GM19438 (cell line): ENCODE measurements at regions not wholly inside any gene's neighbourhood (a gene's known extent, or its start where the extent isn't known, plus 50 kb on each side); places are given as distances from the start of the nearest gene placed in this dataset.
A peak's percentile ranks its signal among the peaks of the same experiment; 100 is the strongest.
"Not testable (repeated sequence)": the region's sequence is repeated elsewhere in the genome, so short reads cannot be mapped to it uniquely, and the experiment has no call there.

Experiments
- ATAC-seq: cut with Tn5 transposase; IDR thresholded peaks from one replicate; pipeline ENCODE4 v1.9.1; 2021; ENCODE audit warnings: low read depth; ENCODE audit not compliant: unreplicated experiment

GRCh38 chr2:47728551-47728950 lies 54.4 kb upstream of the MSH6 start:
- no peak for ATAC-seq

DNA sequence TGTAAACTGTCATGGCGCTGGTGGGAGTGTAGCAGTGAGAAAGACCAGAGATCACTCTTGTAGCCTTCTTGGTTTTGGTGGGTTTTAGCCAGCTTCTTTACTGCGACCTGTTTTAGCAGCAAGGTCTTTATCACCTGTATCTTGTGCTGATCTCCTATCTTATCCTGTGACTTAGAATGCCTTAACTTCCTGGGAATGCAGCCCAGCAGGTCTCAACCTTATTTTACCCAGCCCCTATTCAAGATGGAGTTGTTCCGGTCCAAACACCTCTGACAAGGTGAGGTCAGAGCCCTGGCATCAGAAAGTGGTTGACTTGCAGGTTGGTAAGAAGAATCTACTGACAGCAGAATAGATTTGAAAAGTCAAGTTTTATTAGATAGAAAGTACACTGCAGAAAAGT lies 55.0 kb upstream of the MSH6 start:
- ATAC-seq = no peak

GRCh38 chr2:47726978-47727377 lies 56.0 kb upstream of the MSH6 start:
- not testable (repeated sequence) for ATAC-seq

DNA sequence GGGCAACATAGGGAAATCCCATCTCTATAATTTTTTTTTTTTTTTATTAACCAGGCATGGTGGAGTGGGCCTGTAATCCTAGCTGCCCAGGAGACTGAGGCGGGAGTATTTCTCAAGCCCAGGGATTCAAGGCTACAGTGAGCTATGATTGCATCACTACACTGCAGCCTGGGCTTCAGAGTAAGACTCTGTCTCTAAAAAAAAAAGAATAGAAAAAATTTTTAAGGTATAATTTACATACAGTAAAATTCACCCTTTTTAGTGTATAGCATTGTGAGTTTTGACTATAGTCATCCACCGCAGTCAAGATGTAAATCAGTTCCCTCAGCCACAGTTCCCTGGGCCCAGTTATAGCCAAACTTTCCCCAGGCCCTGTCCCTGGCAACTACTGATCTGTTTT lies 57.1 kb upstream of the MSH6 start:
- ATAC-seq = no peak

GRCh38 chr2:47724221-47724981 lies 58.5 kb upstream of the MSH6 start:
- ATAC-seq = peak; percentile 87

- ATAC-seq = no peak
Measured at GRCh38 chr2:47721296-47721695, 61.6 kb upstream of the MSH6 start.

GRCh38 chr2:47720559-47720958 lies 62.4 kb upstream of the MSH6 start:
- no peak for ATAC-seq

DNA sequence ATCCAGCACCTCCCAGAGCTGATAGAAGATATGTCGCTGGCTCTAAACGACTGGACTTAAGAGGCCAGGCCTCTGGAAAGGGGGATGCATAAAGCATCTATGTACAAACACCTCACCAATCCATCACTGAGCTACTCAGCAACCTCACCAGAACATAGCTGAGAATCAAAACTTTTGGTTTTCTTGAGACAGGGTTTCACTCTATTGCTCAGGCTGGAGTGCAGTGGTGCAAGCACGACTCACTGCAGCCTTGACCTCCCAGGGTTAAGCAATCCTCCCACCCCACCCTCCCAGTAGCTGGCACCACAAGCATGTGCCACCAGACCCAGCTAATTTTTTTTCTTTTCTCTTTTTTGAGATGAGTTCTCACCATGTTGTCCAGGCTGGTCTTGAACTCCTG lies 62.9 kb upstream of the MSH6 start:
- ATAC-seq = no peak

DNA sequence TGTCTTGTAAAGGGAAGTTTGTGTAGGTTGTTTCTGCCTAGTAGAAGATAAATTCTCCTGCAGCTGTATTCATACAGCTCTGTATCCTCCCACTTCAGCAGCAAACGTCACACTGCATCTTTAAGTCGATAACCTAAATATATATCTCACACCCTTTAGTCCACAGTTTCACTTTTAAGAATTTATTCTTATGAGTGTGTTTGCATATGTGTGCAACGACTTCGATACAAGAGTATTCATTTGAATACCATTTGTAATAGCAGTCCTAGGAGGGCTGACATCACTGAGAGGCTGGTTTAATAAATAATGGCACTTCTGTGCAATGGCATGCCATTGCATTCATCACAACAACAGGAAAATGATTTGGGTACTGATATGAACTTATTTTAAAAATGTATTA lies 63.8 kb upstream of the MSH6 start:
- ATAC-seq = no peak

DNA sequence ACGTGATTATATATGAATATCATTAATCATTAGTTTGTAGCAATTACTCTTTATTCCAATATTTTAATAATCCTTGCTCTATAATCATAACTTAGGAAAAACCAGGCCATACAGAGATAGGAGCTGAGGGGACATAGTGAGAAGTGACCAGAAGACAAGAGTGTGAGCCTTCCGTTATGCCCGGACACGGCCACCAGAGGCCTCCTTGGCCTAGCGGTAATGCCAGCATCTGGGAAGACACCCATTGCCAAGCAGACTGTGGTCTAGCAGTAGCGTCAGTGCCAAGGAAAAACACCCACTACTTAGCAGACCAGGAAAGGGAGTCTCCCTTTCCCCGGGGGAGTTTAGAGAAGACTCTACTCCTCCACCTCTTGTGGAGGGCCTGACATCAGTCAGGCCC lies 66.6 kb upstream of the MSH6 start:
- not testable (repeated sequence) for ATAC-seq

GRCh38 chr2:47715552-47715951 lies 67.4 kb upstream of the MSH6 start:
- no peak for ATAC-seq

DNA sequence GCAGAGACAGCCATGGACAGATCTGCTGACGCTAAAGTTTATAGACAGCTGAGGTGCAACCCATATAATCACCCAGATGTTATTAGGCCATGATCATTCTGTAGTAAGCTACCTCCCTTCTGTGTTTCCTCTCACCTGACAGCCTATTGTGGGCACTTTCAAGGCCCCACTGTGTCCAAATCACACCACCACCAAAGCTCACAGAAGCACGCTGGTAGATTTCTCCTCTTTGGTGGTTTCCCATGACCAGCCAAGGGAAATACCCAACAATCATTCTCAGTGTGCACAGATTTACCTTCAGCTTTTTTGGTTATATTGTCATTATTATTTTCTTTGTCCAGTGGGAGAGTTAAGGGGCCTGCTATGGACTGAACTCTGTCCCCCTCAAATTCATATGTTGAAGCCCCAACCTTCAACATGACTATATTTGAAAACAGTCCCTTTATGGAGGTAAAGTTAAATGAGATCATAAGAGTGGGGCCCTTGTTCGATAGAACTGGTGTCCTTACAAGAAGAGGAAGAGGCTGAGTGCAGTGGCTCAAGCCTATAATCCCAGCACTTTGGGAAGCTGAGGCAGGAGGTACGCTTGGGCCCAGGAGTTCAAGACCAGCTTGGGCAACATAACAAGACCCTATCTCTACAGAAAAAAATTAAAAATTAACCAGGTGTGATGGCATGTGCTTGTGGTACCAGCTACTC lies 74.0 kb upstream of the MSH6 start:
- no peak for ATAC-seq

DNA sequence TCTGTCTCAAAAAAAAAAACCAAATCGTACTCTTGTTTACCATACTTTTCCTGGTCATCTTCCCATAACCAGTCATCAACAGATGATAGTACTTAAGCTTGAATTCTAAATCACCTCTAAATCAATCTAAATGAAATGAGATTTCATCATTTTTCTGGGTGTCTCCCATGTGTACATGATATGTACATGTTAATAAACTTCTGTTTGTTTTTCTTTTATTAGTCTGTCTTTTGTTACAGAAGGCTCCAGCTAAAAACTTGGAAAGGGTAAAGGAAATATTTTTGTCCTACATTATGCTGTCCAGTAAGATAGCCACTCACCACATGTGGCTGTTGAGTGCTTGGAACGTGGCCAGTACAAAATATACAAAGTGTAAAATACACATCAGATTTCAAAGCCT lies 78.7 kb upstream of the MSH6 start:
- no peak for ATAC-seq

DNA sequence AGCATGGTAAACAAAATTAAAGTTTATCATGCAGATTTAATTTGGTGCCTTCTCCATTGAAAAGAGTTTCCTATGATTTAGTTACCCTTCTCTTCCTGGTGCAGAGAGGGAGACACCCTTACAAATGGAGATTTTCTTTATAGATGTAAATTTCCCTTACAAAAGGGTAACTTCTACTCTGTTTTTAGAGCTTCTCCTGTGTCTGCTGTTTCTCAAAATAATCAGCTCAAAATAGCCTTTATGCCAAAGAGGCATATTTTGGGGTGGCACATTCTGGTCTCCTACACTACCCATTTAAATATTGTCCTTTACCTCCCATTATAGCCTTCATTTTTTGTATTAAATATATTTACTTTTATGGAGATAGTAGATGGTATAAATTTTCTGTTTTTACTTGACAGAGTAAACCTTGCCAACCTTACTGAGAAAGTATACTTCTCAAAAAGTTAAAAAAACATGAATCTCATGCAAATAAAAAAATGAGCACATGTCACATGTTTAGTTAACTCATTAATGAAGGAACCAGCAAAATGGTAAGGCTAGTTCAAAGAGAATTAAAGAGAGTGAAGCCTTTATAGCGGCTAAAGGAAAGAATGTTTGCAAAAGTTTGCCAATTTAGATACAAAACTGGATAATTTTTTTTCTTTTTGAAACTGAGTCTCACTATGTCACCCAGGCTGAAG lies 83.3 kb upstream of the MSH6 start:
- ATAC-seq = no peak

DNA sequence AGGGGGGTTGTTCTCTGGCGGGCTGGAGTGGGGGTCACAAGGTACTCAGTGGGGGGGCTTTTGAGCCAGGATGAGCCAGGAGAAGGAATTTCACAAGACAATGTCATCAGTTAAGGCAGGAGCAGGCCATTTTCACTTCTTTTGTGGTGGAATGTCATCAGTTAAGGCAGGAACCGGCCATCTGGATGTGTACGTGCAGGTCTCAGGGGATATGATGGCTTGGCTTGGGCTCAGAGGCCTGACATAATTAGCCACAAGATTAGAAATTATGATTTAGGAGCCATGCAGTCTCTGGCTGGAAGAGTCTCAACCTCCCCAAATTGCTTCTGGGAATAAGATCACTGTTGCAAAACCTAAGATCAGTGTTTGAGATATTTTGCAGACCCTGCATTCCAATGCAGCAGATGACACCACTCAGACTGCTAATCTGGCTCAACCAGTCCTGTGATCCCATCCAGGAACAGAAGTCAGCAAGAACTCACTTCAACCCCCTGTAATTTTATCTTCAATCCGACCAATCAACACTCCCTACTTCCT lies 84.4 kb upstream of the MSH6 start:
- not testable (repeated sequence) for ATAC-seq

DNA sequence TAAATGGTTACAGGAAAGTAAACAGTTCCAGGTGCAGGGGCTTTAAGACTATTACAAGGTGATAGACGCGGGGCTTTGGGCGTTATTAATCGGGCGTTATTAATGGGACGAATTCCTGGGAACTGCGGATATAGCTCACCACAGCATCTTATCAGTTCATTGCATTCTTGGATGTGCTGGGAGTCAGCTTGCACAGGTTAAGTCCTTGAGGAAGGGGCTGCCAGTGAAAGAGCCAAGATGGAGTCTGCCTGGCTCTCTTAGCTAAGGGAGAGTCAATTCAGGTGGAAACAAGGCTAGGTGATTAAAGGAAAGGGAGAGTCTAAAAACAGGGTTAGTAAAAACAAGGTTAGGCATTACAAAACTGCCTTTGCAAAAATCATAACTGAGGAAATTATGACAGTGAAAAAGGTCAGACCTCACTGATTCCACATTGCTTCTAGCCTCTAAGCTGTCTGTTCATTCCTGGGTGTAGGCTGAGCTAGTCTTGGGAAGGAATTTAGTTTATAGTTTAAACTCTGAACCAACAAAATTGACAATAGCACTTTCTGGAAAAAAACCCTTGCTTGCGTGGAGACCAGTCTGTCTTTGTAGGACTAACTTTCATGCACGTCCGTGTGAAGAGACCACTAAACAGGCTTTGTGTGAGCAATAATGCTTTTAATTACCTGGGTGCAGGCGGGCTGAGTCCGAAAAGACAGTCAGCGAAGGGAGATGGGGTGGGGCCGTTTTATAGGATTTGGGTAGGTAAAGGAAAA lies 85.1 kb upstream of the MSH6 start:
- ATAC-seq = not testable (repeated sequence)

DNA sequence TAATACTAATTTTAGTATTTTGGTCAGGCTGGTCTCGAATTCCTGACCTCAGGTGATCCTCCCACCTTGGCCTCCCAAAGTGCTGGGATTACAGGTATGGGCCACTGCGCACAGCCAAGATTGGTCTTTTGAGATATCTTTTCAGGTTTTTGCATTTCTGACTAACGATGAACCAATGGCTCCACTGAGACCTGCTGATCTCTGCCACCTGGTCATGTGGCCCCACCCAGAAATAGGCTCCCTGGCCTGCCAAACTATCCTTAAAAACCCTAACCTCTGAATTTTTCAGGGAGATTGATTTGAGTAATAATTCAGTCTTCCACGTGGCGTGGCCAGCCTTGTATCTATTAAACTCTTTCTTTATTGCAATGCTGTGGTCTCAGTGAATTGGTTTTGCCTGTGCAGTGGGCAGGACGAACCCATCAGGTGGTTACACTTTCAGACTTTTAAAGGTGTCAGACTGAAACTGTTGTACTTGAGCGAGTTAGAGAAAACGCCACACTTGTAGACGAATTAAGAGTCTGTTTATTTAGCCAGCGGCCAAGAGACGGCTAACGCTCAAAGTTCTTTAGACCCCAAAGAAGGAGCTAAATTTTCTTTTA lies 85.8 kb upstream of the MSH6 start:
- ATAC-seq = peak; percentile 72

GRCh38 chr2:47696478-47696831 lies 86.5 kb upstream of the MSH6 start:
- no peak for ATAC-seq

DNA sequence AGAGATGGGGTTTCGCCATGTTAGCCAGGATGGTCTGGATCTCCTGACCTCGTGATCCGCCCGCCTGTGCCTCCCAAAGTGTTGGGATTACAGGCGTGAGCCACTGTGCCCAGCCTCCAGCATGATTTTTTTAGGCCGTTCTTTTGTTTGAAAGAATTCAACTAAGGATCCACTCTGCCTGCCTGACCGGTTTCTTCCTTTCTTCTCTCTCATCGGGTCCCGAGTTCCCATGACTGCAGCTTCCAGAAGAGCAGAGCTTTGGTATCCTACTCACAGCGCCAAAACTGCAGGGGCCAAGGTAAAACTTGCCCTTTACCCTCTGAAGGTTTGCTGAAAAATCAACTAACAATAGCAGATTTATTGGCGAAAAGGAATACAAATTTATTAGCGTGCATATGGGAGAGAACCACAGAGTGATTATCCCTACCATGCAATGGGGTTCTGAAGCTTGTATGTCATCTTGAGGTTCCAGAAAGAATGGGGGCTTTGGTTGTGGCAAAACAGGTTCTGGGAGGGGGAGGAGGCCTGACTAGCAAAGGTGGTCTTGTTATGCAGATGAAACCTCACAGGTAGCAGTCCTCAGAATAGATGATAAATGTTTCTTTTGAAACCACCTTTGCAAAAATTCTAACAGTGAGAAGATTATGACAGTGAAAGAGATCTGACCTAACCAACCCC lies 87.0 kb upstream of the MSH6 start:
- ATAC-seq = no peak

DNA sequence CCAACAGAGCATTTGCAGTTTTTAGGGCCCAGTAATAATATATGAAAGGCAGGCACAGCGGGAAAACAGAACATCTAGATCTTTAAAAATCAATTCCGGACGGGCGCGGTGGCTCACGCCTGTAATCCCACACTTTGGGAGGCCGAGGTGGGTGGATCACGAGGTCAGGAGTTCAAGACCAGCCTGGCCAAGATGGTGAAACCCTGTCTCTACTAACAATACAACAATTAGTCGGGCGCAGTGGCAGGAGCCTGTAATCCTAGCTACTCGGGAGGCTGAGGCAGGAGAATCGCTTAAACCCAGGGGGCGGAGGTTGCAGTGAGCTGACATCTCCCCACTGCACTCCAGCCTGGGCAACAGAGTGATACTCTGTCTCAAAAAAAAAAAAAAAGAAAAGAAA lies 88.5 kb upstream of the MSH6 start:
- not testable (repeated sequence) for ATAC-seq
